HepG2 (cell line): ENCODE measurements at regions not wholly inside any gene's neighbourhood (a gene's known extent, or its start where the extent isn't known, plus 50 kb on each side); places are given as distances from the start of the nearest gene placed in this dataset.

ENCODE experiments used
- ATAC-seq: fragments of 200-7000 bp; cut with Tn5 transposase; 3 replicates; pipeline ENCODE4 v1.9.1; 2020; ENCODE audit warnings: mild to moderate bottlenecking, moderate library complexity
- BruUV-seq: library from RNA; stranded (reverse); fragments of 400-500 nt; replicated peaks from 2 replicates; lab custom pipeline; 2021; lab: Mats Ljungman, UMichigan
- CTCF ChIA-PET: fragments of 300-600 bp; formaldehyde crosslinking; extraction: SDS; loops from one replicate; lab custom pipeline; 2021; ENCODE audit warnings: low total read pairs, inconsistent platforms, low intra/inter-chr PET ratio; lab: Yijun Ruan, JAX
- POLR2A ChIA-PET: fragments of 350-600 bp; sonication (Branson Sonifier 250); formaldehyde crosslinking; loops from one replicate; lab custom pipeline; 2020; ENCODE audit warnings: antibody characterized with exemption, inconsistent platforms; lab: Yijun Ruan, JAX
- DNase-seq: peaks from one replicate; pipeline ENCODE4 v3.0.0-alpha.2; 2015; ENCODE audit warnings: low spot score
- FAIRE-seq: peaks from 3 replicates; lab custom pipeline; 2011; peaks lifted over from hg19 to GRCh38; lab: Jason Lieb, UNC
- H2AFZ ChIP-seq: one replicate; pipeline ENCODE4 v1.6.1; 2011; ENCODE audit warnings: low read length, inconsistent platforms
- H3K27ac ChIP-seq: fragments of 300-600 bp; 3 replicates; pipeline ENCODE4 v1.8.0; 2011; ENCODE audit warnings: mixed run types, mild to moderate bottlenecking, mixed read lengths, low read length, inconsistent platforms; ENCODE audit not compliant: insufficient read depth; ENCODE audit errors: extremely low read length
- H3K27me3 ChIP-seq, 2 experiments: fragments of 200-600 bp in 1 of 2; 2 replicates in 1 of 2; 3 replicates in 1 of 2; pipeline versions ENCODE4 v1.6.0 to v1.8.0; 2011; ENCODE audit warnings: low read length in 2 of 2, mild to moderate bottlenecking in 2 of 2, moderate library complexity in 2 of 2, inconsistent platforms in 1 of 2; ENCODE audit not compliant: insufficient read depth in 2 of 2, control insufficient read depth in 1 of 2
- H3K36me3 ChIP-seq, 2 experiments: fragments of 200-600 bp in 1 of 2; replicated peaks in 1 of 2; 2 replicates in 1 of 2; 3 replicates in 1 of 2; pipeline versions ENCODE4 v1.5.1 to v1.8.0; 2011; ENCODE audit warnings: low read length in 2 of 2, inconsistent platforms in 1 of 2; ENCODE audit not compliant: insufficient read depth in 2 of 2, control insufficient read depth in 1 of 2
- H3K4me1 ChIP-seq: 2 replicates; pipeline ENCODE4 v1.5.1; 2012; ENCODE audit warnings: low read length, inconsistent platforms; ENCODE audit not compliant: insufficient read depth
- H3K4me2 ChIP-seq: 2 replicates; pipeline ENCODE4 v1.6.0; 2011; ENCODE audit warnings: low read depth, low read length, inconsistent platforms
- H3K4me3 ChIP-seq, 3 experiments: fragments of 200-600 bp in 1 of 3; sonication (generic), shearing (Covaris generic) in 1 of 3; replicated peaks in 1 of 3; 2 replicates each; pipeline ENCODE4 v1.5.1; 2011 to 2016; ENCODE audit warnings: low read length in 3 of 3, inconsistent platforms in 2 of 3, low read depth in 2 of 3, mild to moderate bottlenecking in 2 of 3, control low read depth in 1 of 3, mixed read lengths in 1 of 3; ENCODE audit not compliant: insufficient read depth in 1 of 3
- H3K79me2 ChIP-seq: one replicate; pipeline ENCODE4 v1.6.1; 2011; ENCODE audit warnings: low read length, inconsistent platforms; ENCODE audit not compliant: insufficient read depth
- H3K9ac ChIP-seq: 2 replicates; pipeline ENCODE4 v1.6.0; 2011; ENCODE audit warnings: mild to moderate bottlenecking, low read depth, low read length, inconsistent platforms; ENCODE audit not compliant: insufficient read depth
- H3K9me3 ChIP-seq: 2 replicates; pipeline ENCODE4 v1.5.1; 2012; ENCODE audit warnings: mild to moderate bottlenecking, low read length
- H4K20me1 ChIP-seq: 2 replicates; pipeline ENCODE4 v1.6.0; 2011; ENCODE audit warnings: inconsistent platforms, mild to moderate bottlenecking, low read length, moderate library complexity; ENCODE audit not compliant: insufficient read depth
- CENPT ChIP-seq: sonication (generic); formaldehyde crosslinking; IDR thresholded peaks from 2 replicates; pipeline ENCODE4 v1.8.0; 2022; ENCODE audit warnings: low read depth, mild to moderate bottlenecking, moderate library complexity, missing genetic modification reagents
- CHCHD3 ChIP-seq: sonication (generic); formaldehyde crosslinking; IDR thresholded peaks from 2 replicates; pipeline ENCODE4 v1.8.0; 2022; ENCODE audit warnings: mild to moderate bottlenecking, missing genetic modification reagents, moderate library complexity
- FOXA1 ChIP-seq, 2 experiments: fragments of 450-650 bp in 1 of 2; sonication (generic) in 1 of 2; formaldehyde crosslinking in 1 of 2; IDR thresholded peaks; 2 replicates each; pipeline versions ENCODE4 v1.4.0 to v1.6.1; 2016 to 2020; ENCODE audit warnings: missing genetic modification reagents in 1 of 2
- NR3C1 ChIP-seq: sonication (generic); formaldehyde crosslinking; IDR thresholded peaks from 2 replicates; pipeline ENCODE4 v1.4.0; 2020; ENCODE audit warnings: missing genetic modification reagents
- PTBP1 ChIP-seq: fragments of 200-400 bp; formaldehyde crosslinking; IDR thresholded peaks from 2 replicates; pipeline ENCODE4 v1.6.1; 2018; ENCODE audit warnings: low read length, low read depth; ENCODE audit not compliant: poor library complexity, severe bottlenecking
- ZFP36L2 ChIP-seq: sonication (generic); formaldehyde crosslinking; IDR thresholded peaks from 2 replicates; pipeline ENCODE4 v1.4.0; 2020; ENCODE audit warnings: missing genetic modification reagents
- ZNF441 ChIP-seq: sonication (generic); formaldehyde crosslinking; IDR thresholded peaks from 2 replicates; pipeline ENCODE4 v1.7.0; 2021; ENCODE audit warnings: missing genetic modification reagents, borderline replicate concordance
- ZNF558 ChIP-seq: sonication (generic); formaldehyde crosslinking; IDR thresholded peaks from 2 replicates; pipeline ENCODE4 v1.9.0; 2022; ENCODE audit warnings: mild to moderate bottlenecking, missing genetic modification reagents, borderline replicate concordance
- WGBS: methylation state at CpG from one replicate; pipeline ENCODE4 v1.1.6; 2017; ENCODE audit warnings: low lambda C conversion rate; 5-methylcytosine and 5-hydroxymethylcytosine counted together
- in situ Hi-C: cut with HindIII; loops from 2 replicates; pipeline ENCODE4 v1.10.0; 2017; ENCODE audit warnings: low pct_unique_long_range_greater_than_20kb; ENCODE audit not compliant: extremely low pct_ligation_motif_present
- intact Hi-C: fragments of 100-400 bp; cut with micrococcal nuclease; formaldehyde crosslinking; loops from one replicate; pipeline ENCODE4 v1.10.0; 2022; ENCODE audit not compliant: unreplicated experiment
- TF ChIP-seq, protein P1 (sequence below): sonication (generic); formaldehyde crosslinking; IDR thresholded peaks from 2 replicates; pipeline ENCODE4 v1.4.0; 2020; ENCODE audit warnings: missing genetic modification reagents, borderline replicate concordance
- TF ChIP-seq, protein P2 (sequence below): sonication (generic); formaldehyde crosslinking; IDR thresholded peaks from 2 replicates; pipeline ENCODE4 v1.4.0; 2020; ENCODE audit warnings: missing genetic modification reagents, borderline replicate concordance

DNA sequence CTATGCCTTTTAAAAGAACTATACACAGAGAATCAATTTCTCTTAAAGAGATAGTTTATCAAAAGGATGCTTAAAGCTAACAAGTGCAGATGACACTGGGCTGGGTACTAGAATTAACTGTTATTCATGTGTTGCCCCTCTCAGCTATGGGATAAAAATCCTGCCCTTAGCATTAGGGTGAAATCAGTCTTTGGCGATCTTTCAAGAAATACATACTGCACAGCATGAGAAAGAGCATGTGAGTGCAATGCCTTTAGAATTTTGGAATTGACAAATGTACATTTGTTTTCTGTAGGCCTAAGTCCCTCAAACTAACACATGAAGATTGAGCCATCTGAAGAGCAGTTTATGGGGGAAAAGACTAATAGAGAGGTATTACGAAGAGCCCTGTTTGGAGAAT lies 115.4 kb downstream of the ZFP64 start:
- 94% methylated on average over 2 of the region's 2 CpGs for WGBS
- Histone ChIP-seq H3K27me3 (no peaks in the 10 kb centered on the region), H3K4me1 (0 out of 2 replicates have a peak, but pooled peaks cover 6% of the 10 kb centered on the region), H3K79me2 (no peaks in the 10 kb centered on the region), H3K4me3 (no peak overlapping the region), H3K9me3 (no peaks in the 10 kb centered on the region), H3K27ac (no peak overlapping the region), H2AFZ (no peak overlapping the region), H3K36me3 (no peaks in the 10 kb centered on the region), H3K4me2 (no peak overlapping the region), H4K20me1 (no peaks in the 10 kb centered on the region), H3K9ac (no peak overlapping the region)
- POLR2A ChIA-PET, result no interaction called here
- DNase-seq (no peak), FAIRE-seq (no peak), ATAC-seq (no peak)
- intact Hi-C loops, result no loop called here
- TF ChIP-seq, protein P1, sequence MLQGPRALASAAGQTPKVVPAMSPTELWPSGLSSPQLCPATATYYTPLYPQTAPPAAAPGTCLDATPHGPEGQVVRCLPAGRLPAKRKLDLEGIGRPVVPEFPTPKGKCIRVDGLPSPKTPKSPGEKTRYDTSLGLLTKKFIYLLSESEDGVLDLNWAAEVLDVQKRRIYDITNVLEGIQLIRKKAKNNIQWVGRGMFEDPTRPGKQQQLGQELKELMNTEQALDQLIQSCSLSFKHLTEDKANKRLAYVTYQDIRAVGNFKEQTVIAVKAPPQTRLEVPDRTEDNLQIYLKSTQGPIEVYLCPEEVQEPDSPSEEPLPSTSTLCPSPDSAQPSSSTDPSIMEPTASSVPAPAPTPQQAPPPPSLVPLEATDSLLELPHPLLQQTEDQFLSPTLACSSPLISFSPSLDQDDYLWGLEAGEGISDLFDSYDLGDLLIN (CRISPR knock-in tag), result no peak
- TF ChIP-seq CHCHD3 (CRISPR knock-in tag) (no peak), ZNF441 (CRISPR knock-in tag) (no peak), ZFP36L2 (CRISPR knock-in tag) (no peak), PTBP1 (no peak), NR3C1 (CRISPR knock-in tag) (no peak), ZNF558 (CRISPR knock-in tag) (no peak), CENPT (CRISPR knock-in tag) (no peak), FOXA1 (IDR thresholded peaks at IDR 0.05) (no peak), FOXA1 (CRISPR knock-in tag; IDR thresholded peaks at IDR 0.05) (no peak)
- TF ChIP-seq, protein P2, sequence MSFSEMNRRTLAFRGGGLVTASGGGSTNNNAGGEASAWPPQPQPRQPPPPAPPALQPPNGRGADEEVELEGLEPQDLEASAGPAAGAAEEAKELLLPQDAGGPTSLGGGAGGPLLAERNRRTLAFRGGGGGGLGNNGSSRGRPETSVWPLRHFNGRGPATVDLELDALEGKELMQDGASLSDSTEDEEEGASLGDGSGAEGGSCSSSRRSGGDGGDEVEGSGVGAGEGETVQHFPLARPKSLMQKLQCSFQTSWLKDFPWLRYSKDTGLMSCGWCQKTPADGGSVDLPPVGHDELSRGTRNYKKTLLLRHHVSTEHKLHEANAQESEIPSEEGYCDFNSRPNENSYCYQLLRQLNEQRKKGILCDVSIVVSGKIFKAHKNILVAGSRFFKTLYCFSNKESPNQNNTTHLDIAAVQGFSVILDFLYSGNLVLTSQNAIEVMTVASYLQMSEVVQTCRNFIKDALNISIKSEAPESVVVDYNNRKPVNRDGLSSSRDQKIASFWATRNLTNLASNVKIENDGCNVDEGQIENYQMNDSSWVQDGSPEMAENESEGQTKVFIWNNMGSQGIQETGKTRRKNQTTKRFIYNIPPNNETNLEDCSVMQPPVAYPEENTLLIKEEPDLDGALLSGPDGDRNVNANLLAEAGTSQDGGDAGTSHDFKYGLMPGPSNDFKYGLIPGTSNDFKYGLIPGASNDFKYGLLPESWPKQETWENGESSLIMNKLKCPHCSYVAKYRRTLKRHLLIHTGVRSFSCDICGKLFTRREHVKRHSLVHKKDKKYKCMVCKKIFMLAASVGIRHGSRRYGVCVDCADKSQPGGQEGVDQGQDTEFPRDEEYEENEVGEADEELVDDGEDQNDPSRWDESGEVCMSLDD (CRISPR knock-in tag), result no peak
- no TSS peak for BruUV-seq
- in situ Hi-C loops, result loop anchor here (25.0 kb wide), 1 partner anchor 1089 kb away; no protein-coding TSS in a partner anchor
- CTCF ChIA-PET, result no interaction called here
